Memory B cell (primary cell): ENCODE measurements at regions not wholly inside any gene's neighbourhood (a gene's known extent, or its start where the extent isn't known, plus 50 kb on each side); places are given as distances from the start of the nearest gene placed in this dataset.
"Not testable (repeated sequence)": the region's sequence is repeated elsewhere in the genome, so short reads cannot be mapped to it uniquely, and the experiment has no call there.

Experiments used
- ATAC-seq: fragments of 150-1000 bp; cut with Tn5 transposase; 2 replicates; pipeline ENCODE4 v1.10.0; 2021; ENCODE audit warnings: low read depth, mild to moderate bottlenecking, moderate library complexity
- DNase-seq, 2 donors: peaks; one replicate each; pipeline ENCODE4 v3.0.0; 2022; ENCODE audit warnings: low spot score in 2 of 2
- H3K27ac Mint-ChIP-seq: one replicate; pipeline ENCODE4 v1.8.0; 2022; ENCODE audit warnings: mild to moderate bottlenecking, moderate library complexity, mixed read lengths
- H3K27me3 Mint-ChIP-seq: one replicate; pipeline ENCODE4 v1.8.0; 2022; ENCODE audit warnings: mixed read lengths
- H3K36me3 Mint-ChIP-seq: one replicate; pipeline ENCODE4 v1.8.0; 2022; ENCODE audit warnings: mild to moderate bottlenecking, mixed read lengths
- H3K4me1 Mint-ChIP-seq: one replicate; pipeline ENCODE4 v1.8.0; 2022; ENCODE audit warnings: mixed read lengths
- H3K4me3 Mint-ChIP-seq: one replicate; pipeline ENCODE4 v1.8.0; 2022; ENCODE audit warnings: mild to moderate bottlenecking, moderate library complexity, mixed read lengths
- H3K9me3 Mint-ChIP-seq: one replicate; pipeline ENCODE4 v1.8.0; 2022; ENCODE audit warnings: mixed read lengths

DNA sequence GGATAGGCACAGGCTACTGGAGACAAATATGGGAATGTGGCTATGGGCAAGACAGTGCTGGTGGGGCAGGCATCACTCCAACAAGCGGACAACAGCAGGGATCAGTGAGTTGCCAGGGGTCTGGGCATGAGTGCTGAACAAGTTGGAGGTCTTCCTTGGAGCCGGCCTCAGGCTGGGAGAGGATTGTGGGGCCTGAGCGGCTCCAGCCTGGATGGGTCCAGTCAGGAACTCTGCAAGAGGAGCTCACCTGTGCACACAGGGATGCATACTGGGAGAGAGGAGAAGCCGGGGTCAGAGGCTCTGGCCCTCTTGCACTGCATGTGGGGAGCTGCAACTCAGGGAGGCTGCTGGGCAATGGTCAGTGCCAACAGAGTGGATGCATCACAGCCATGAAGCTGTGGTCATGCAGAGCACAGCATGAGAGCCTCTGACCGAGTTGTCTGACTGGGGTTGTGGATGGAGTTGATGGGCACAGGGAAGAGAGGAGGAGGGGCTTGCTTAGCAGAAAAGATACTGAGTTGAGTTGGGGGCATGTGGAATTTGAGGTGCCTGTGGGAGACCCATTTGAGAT is 204.0 kb upstream of the ZNF32 start:
- no peaks in the 10 kb centered on the region for H3K4me1 Mint-ChIP-seq
- H3K9me3 Mint-ChIP-seq, result no peaks in the 10 kb centered on the region
- no peak overlapping the region for H3K4me3 Mint-ChIP-seq
- no peaks in the 10 kb centered on the region for H3K36me3 Mint-ChIP-seq
- peaks cover 1% of the 10 kb centered on the region for H3K27me3 Mint-ChIP-seq
- no peak overlapping the region for H3K27ac Mint-ChIP-seq
- ATAC-seq (no peak), DNase-seq (no peak)

DNA sequence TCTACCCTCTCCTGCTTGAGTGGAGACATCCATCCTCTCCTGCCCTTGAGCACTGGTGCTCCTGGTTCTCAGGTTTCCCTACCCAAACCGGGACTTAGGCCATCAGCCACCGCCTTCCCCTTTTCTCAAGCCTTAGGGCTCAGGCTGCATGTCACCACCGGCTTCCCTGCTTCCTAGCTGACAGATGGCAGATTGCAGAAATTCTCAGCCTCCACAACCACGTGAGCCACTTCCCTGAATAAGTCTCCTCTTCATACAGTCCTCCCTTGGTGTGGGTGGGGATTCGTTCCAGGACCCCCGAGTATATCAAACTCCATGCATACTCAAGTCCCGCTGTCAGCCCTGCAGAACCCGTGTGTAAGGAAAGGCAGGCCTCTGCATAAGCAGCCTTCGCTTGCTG is 203.5 kb upstream of the ZNF32 start:
- peaks cover 1% of the 10 kb centered on the region for H3K27me3 Mint-ChIP-seq
- no peak overlapping the region for H3K4me3 Mint-ChIP-seq
- H3K27ac Mint-ChIP-seq, result no peak overlapping the region
- no peak for ATAC-seq
- no peaks in the 10 kb centered on the region for H3K36me3 Mint-ChIP-seq
- H3K4me1 Mint-ChIP-seq, result no peaks in the 10 kb centered on the region
- no peaks in the 10 kb centered on the region for H3K9me3 Mint-ChIP-seq
- no peak for DNase-seq

DNA sequence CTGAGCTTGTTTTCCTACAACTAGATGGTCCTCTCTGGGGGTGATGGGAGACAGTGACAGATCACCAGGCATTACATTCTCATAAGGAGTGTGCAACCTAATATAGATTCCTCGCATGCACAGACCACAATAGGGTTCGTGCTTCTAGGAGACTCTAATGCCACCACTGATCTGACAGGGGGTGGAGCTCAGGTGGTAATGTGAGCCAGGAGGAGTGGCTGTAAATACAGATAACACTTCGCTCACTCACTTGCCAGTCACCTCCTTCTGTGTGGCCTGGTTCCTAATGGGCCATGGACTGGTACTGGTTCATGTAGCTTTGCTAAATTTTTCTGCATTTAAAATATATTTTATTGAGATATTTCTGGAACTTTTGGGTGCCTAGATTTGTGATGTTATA is 202.3 kb upstream of the ZNF32 start:
- Mint-ChIP-seq H3K4me1 (no peaks in the 10 kb centered on the region), H3K36me3 (no peaks in the 10 kb centered on the region), H3K4me3 (no peak overlapping the region), H3K27me3 (peaks cover 1% of the 10 kb centered on the region), H3K27ac (no peak overlapping the region), H3K9me3 (no peaks in the 10 kb centered on the region)
- DNase-seq, result no peak
- no peak for ATAC-seq

DNA sequence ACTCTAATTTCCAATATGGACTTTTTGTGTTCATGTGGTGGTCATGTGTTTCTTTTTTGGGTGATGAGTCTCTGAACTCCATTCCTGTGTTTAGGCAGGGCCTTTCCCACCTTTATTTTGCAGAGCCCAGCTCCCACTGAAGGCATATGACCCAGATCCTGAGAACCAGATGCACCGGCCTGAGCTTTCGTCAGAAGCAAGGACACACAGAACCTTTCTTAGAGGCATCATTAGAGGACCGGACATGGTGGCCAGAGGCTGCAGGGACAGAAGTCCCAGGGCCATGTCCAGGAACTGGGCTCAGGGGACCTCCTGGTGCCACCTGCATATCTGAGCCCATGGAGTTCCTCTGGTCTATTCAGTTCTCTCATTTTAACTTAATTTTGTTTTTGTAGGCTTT is 200.9 kb upstream of the ZNF32 start:
- H3K27ac Mint-ChIP-seq, result no peak overlapping the region
- H3K4me3 Mint-ChIP-seq, result no peak overlapping the region
- no peaks in the 10 kb centered on the region for H3K4me1 Mint-ChIP-seq
- DNase-seq, result no peak
- peaks cover 1% of the 10 kb centered on the region for H3K27me3 Mint-ChIP-seq
- H3K36me3 Mint-ChIP-seq, result no peaks in the 10 kb centered on the region
- H3K9me3 Mint-ChIP-seq, result no peaks in the 10 kb centered on the region
- no peak for ATAC-seq

DNA sequence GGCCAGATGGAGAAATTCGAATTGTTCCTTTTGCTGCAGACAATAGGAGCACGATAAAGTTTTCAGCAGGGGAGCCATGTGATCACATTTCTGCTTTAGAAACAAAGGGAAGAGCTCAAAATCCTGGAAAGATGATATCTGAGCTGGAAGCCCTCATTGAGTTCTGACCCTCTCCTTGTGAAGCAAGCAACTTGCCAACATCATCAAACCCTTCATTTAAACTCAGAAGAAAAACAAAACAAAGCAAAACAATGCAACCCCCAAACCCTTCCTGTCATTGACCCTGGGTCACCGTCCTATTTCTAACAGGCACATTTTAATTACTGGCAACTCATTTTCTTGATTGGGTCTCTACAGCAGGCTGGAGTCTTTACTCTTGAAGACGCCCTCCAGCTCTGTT is 198.3 kb upstream of the ZNF32 start:
- Mint-ChIP-seq H3K27ac (no peak overlapping the region), H3K4me3 (no peak overlapping the region), H3K36me3 (no peaks in the 10 kb centered on the region), H3K27me3 (peaks cover 5% of the 10 kb centered on the region), H3K9me3 (peaks cover 1% of the 10 kb centered on the region), H3K4me1 (no peaks in the 10 kb centered on the region)
- no peak for DNase-seq
- no peak for ATAC-seq

DNA sequence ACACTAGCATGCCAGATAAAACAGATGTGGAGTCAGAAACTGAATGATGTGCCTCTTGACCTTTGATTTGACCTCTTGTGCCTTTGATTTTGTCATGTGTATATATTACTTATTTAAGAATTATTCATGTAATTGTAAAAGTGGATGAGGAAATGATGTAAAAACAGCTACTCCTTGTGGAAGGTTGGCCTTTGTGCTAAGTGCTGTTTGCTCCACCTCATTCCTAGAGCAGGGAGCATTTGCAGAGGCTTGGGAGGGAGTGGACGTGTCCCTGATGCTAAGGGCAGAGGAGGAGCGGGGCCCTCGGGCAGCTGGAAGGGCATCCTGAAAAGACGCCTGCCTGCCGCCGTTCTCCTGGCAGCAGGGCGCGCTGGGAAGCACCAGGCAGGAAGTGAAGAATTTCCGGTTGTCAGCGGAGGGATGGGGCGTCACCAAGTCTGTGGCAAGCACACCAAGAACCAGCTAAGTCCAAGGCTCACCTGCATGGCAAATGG is 197.6 kb upstream of the ZNF32 start:
- H3K4me1 Mint-ChIP-seq, result no peaks in the 10 kb centered on the region
- peaks cover 1% of the 10 kb centered on the region for H3K9me3 Mint-ChIP-seq
- no peaks in the 10 kb centered on the region for H3K36me3 Mint-ChIP-seq
- no peak for DNase-seq
- H3K27ac Mint-ChIP-seq, result no peak overlapping the region
- no peak overlapping the region for H3K4me3 Mint-ChIP-seq
- no peak for ATAC-seq
- H3K27me3 Mint-ChIP-seq, result peaks cover 4% of the 10 kb centered on the region

DNA sequence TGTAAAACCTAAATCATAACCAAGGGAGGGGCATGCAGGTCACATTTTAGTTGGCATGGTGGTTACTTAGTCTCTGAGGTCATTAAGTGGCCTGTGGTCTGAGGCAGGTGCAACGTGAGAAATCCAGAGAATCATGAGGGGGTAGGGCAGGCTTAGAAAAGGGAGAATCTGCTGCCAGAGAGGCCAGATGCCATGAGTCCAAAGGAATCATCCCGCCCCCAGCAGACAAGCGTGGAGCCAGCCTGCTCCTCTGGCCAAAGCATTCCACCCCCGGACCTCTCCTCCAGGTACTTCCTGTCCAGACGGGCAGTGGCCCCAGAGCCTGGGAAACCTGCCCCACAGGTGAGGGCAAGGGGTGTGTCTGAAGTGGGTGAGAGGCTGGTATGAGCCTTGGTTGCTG is 196.4 kb upstream of the ZNF32 start:
- DNase-seq (no peak), ATAC-seq (no peak)
- H3K9me3 Mint-ChIP-seq, result peaks cover 1% of the 10 kb centered on the region
- no peaks in the 10 kb centered on the region for H3K4me1 Mint-ChIP-seq
- no peak overlapping the region for H3K4me3 Mint-ChIP-seq
- no peaks in the 10 kb centered on the region for H3K36me3 Mint-ChIP-seq
- peaks cover 4% of the 10 kb centered on the region for H3K27me3 Mint-ChIP-seq
- H3K27ac Mint-ChIP-seq, result no peak overlapping the region

DNA sequence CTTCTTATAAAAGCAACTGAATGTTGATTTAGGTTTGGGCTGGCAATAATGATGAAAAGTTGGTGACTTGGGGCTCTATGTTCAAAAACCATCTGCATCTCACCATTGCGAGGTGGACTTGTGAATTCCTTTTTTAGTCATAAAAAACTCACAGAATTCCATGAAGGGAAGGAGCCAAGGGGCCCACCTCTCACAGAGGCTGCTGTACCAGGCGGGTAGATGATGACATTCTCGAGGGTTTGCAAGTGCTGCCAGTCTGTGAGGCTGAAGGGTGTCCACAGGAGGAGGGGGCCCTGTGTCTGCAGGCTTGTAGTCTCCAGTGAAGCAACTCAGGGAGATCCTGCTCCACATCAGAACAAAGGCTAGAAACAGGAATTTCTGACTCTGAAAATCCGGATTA is 195.5 kb upstream of the ZNF32 start:
- no peaks in the 10 kb centered on the region for H3K36me3 Mint-ChIP-seq
- H3K4me1 Mint-ChIP-seq, result no peaks in the 10 kb centered on the region
- no peak overlapping the region for H3K4me3 Mint-ChIP-seq
- H3K27me3 Mint-ChIP-seq, result peaks cover 4% of the 10 kb centered on the region
- no peak for DNase-seq
- peaks cover 1% of the 10 kb centered on the region for H3K9me3 Mint-ChIP-seq
- ATAC-seq, result no peak
- no peak overlapping the region for H3K27ac Mint-ChIP-seq

DNA sequence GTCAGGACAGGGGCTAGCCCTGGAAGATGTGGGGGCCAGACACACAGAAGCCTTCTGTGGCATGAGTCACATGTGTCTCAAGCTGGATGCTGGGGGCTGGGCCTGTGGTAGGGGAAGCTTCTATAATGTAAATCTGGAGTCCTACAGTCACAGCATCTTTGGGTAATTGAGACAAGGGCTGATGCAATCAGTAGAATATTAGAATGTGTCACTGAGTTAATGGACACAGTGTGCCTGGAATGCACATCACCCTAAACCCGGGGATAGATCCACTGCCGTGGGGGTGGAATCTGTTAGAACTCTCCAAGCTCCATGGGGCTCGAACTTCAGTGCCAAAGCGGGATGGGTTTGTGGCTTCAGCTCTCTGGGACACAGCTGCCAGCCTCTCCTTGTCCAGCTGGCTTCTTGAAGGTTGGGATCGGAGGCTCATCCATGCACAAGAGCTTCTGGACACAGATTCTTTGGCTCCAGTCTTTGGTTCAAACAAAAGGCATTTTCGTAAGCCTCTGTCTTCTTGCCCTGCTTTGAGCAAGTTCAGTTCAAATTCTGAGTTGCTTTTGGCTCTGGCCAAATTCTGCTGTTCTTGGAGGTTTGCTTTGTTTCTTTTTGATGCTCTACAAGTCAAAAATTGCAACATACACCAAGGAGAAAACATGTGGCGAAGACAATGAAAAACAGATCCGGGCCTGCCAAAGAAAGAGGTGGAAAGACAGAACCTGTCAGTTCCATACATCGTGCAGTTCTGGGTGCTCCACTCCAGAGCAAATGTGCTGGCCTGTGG is 194.8 kb upstream of the ZNF32 start:
- Mint-ChIP-seq H3K27me3 (peaks cover 4% of the 10 kb centered on the region), H3K9me3 (peaks cover 1% of the 10 kb centered on the region), H3K36me3 (no peaks in the 10 kb centered on the region), H3K4me1 (no peaks in the 10 kb centered on the region), H3K27ac (no peak overlapping the region), H3K4me3 (no peak overlapping the region)
- DNase-seq (no peak), ATAC-seq (no peak)

DNA sequence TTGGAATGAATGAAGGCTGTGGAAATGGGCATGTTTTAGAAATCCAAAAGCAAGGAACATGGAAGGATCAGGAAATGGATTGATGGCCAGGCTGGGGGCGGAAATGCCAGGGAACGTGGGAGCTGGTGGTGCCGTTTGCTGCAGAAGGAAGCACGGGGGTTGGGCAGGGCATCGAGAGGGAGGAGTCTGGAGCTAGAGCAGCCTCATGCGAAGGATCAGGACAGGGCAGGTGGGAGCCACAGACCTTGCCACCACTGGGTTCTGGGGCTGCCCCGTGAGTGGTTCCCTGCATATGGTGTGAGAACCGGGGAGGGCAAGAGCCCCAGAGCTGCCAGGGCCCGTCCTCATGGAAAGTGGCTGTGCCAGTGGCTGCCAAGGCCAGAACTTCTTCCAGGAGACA is 193.8 kb upstream of the ZNF32 start:
- Mint-ChIP-seq H3K9me3 (peaks cover 1% of the 10 kb centered on the region), H3K27ac (no peak overlapping the region), H3K4me1 (no peaks in the 10 kb centered on the region), H3K36me3 (no peaks in the 10 kb centered on the region), H3K4me3 (no peak overlapping the region), H3K27me3 (peaks cover 4% of the 10 kb centered on the region)
- ATAC-seq (no peak), DNase-seq (no peak)

DNA sequence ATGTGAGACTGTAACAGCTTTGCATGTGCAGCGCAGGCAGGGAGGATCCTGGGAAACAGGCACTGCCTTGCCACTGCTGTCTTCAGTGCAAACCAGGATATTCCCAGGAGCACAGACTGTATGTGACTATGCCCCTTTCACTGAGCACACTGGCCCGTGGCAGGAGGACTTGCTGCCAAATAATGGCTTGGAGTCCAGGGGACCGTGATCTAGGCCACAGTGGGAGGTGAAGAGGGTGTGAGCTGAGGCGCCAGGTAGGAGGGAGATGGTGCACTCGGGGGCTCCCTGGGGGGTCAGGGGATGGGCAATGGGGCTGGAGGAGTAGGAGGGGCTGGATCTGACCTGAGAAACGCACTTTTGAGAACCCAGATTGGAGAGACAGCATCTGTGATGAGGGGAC is 193.4 kb upstream of the ZNF32 start:
- ATAC-seq (no peak), DNase-seq (no peak)
- Mint-ChIP-seq H3K27me3 (peaks cover 4% of the 10 kb centered on the region), H3K4me1 (no peaks in the 10 kb centered on the region), H3K4me3 (no peak overlapping the region), H3K9me3 (peaks cover 1% of the 10 kb centered on the region), H3K27ac (no peak overlapping the region), H3K36me3 (no peaks in the 10 kb centered on the region)

DNA sequence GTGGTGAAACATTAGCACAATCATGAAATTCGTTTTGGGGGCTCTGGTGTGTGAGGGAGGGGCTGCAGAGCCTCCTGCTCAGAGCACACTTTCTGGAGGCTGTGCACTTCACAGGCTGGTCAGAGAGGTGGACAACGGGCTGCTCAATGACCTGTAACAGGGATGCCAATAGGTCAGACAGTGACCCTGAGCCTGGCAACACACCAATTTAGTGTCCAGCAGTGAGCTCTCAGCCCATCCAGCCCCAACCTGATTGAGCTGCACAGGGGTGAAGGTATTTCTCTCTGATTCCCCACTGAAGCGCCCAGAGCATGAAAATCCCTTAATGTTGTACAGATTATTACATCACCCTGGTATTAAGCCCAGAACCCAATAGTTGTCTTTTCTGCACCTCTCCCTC is 191.3 kb upstream of the ZNF32 start:
- H3K36me3 Mint-ChIP-seq, result no peaks in the 10 kb centered on the region
- H3K4me3 Mint-ChIP-seq, result no peak overlapping the region
- peaks cover 1% of the 10 kb centered on the region for H3K9me3 Mint-ChIP-seq
- no peak for ATAC-seq
- H3K4me1 Mint-ChIP-seq, result no peaks in the 10 kb centered on the region
- DNase-seq, result no peak
- peaks cover 4% of the 10 kb centered on the region for H3K27me3 Mint-ChIP-seq
- no peak overlapping the region for H3K27ac Mint-ChIP-seq

DNA sequence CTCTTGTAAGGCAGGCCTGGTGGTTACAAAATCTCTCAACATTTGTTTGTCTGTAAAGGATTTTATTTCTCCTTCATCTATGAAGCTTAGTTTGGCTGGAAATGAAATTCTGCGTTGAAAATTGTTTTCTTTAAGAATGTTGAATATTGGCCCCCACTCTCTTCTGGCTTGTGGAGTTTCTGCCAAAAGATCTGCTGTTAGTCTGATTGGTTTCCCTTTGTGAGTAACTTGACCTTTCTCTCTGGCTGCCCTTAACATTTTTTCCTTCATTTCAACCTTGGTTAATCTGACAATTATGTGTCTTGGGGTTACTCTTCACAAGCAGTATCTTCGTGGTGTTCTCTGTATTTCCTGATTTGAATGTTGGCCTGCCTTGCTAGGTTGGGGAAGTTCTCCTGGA is 186.1 kb upstream of the ZNF32 start:
- H3K36me3 Mint-ChIP-seq, H3K27me3 Mint-ChIP-seq, H3K27ac Mint-ChIP-seq, ATAC-seq, H3K9me3 Mint-ChIP-seq, DNase-seq, H3K4me3 Mint-ChIP-seq, H3K4me1 Mint-ChIP-seq: not testable (repeated sequence)

DNA sequence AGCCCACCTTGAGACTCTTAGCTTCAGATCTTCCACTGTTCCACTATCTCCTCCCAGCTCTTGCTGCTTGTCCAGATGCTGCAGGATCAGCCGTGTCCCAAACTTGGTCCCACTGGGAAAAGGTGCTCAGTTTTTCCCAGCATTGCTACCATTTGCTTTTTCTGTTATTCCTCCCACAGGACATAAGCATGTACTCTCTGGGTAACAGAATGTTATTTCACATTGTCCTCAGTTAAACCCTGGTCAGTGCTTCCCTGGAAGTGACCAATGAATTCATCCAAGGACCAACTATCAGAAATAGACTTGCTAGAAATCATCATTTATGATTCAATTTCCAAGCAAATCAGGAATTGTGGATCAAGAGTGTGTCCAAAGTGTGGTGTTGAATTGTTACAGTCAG is 179.2 kb upstream of the ZNF32 start:
- Mint-ChIP-seq H3K4me3 (no peak overlapping the region), H3K36me3 (no peaks in the 10 kb centered on the region)

DNA sequence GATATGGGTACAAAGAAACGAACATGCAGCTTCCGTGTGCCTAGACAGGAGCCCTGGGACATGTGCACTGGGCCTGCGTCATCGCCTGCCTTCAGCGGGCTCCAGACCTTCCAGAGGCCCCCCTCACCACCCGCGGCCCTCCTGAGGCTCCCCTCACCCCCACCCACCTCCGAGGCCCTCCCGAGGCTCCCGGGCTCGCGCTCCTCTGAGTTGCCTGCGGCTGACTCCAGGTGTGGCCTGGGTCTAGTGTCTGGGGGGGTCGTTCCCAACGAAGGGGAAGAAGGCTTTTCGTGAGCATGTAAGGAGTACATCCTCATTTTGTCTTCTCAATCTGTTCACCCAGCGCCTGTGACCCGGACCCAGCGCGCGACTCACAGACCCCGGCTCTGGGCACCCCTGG is 177.3 kb upstream of the ZNF32 start:
- Mint-ChIP-seq H3K9me3 (peaks cover 3% of the 10 kb centered on the region), H3K27ac (no peak overlapping the region), H3K36me3 (no peaks in the 10 kb centered on the region), H3K27me3 (peaks cover 6% of the 10 kb centered on the region), H3K4me1 (no peaks in the 10 kb centered on the region), H3K4me3 (no peak overlapping the region)
- ATAC-seq, result no peak
- DNase-seq, result no peak

More for the DNA sequence above, 179.2 kb upstream of the ZNF32 start:
- Mint-ChIP-seq H3K9me3 (peaks cover 3% of the 10 kb centered on the region), H3K27ac (no peak overlapping the region), H3K4me1 (no peaks in the 10 kb centered on the region), H3K27me3 (peaks cover 2% of the 10 kb centered on the region)
- DNase-seq (no peak), ATAC-seq (no peak)
